NB4 (cell line): ENCODE measurements at regions not wholly inside any gene's neighbourhood (a gene's known extent, or its start where the extent isn't known, plus 50 kb on each side); places are given as distances from the start of the nearest gene placed in this dataset.

Experiments
- MAX ChIP-seq: IDR thresholded peaks from 2 replicates; pipeline ENCODE4 v1.6.1; 2011; ENCODE audit warnings: low read depth, low read length
- POLR2A ChIP-seq: IDR thresholded peaks from 2 replicates; pipeline ENCODE4 v1.6.1; 2011; ENCODE audit warnings: mild to moderate bottlenecking; ENCODE audit not compliant: insufficient read length; ENCODE audit errors: extremely low read depth
- TF ChIP-seq, protein P1 (sequence below): IDR thresholded peaks from one replicate; pipeline ENCODE4 v1.5.1; 2012; ENCODE audit warnings: low read depth, low read length

GRCh38 chr15:31866248-31866647 is 164.1 kb upstream of the CHRNA7 start:
- TF ChIP-seq, protein P1, sequence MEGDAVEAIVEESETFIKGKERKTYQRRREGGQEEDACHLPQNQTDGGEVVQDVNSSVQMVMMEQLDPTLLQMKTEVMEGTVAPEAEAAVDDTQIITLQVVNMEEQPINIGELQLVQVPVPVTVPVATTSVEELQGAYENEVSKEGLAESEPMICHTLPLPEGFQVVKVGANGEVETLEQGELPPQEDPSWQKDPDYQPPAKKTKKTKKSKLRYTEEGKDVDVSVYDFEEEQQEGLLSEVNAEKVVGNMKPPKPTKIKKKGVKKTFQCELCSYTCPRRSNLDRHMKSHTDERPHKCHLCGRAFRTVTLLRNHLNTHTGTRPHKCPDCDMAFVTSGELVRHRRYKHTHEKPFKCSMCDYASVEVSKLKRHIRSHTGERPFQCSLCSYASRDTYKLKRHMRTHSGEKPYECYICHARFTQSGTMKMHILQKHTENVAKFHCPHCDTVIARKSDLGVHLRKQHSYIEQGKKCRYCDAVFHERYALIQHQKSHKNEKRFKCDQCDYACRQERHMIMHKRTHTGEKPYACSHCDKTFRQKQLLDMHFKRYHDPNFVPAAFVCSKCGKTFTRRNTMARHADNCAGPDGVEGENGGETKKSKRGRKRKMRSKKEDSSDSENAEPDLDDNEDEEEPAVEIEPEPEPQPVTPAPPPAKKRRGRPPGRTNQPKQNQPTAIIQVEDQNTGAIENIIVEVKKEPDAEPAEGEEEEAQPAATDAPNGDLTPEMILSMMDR, result no peak
- TF ChIP-seq MAX (no peak), POLR2A (no peak)
